Liver (tissue), 8 donors: ENCODE measurements at regions not wholly inside any gene's neighbourhood (a gene's known extent, or its start where the extent isn't known, plus 50 kb on each side); places are given as distances from the start of the nearest gene placed in this dataset.

Experiments
- DNase-seq: peaks from one replicate; pipeline ENCODE4 v3.0.0-alpha.2; 2017; ENCODE audit warnings: low spot score
- H3K27ac ChIP-seq, 2 donors: one replicate each; pipeline ENCODE4 v1.7.0; 2013; ENCODE audit warnings: inconsistent platforms in 2 of 2, low read length in 2 of 2, control low read depth in 1 of 2, low read depth in 1 of 2, mild to moderate bottlenecking in 1 of 2
- H3K27me3 ChIP-seq, 4 donors: one replicate each; pipeline versions ENCODE4 v1.6.1 to v1.7.0; 2013; ENCODE audit warnings: low read length in 3 of 4, inconsistent platforms in 1 of 4, mild to moderate bottlenecking in 1 of 4, moderate library complexity in 1 of 4; ENCODE audit not compliant: control insufficient read depth in 4 of 4, insufficient read depth in 4 of 4
- H3K36me3 ChIP-seq, 4 donors: one replicate each; pipeline versions ENCODE4 v1.6.1 to v1.7.0; 2013; ENCODE audit warnings: low read length in 3 of 4, mild to moderate bottlenecking in 3 of 4, low read depth in 1 of 4, moderate library complexity in 1 of 4; ENCODE audit not compliant: control insufficient read depth in 4 of 4, insufficient read depth in 3 of 4
- H3K4me1 ChIP-seq, 4 donors: one replicate each; pipeline versions ENCODE4 v1.6.1 to v1.7.0; 2013; ENCODE audit warnings: low read length in 3 of 4, mild to moderate bottlenecking in 3 of 4, moderate library complexity in 1 of 4; ENCODE audit not compliant: control insufficient read depth in 4 of 4, insufficient read depth in 4 of 4
- H3K4me3 ChIP-seq, 3 donors: one replicate each; pipeline versions ENCODE4 v1.6.1 to v1.7.0; 2013; ENCODE audit warnings: low read length in 3 of 3, control low read depth in 1 of 3, low read depth in 1 of 3, mild to moderate bottlenecking in 1 of 3
- H3K9ac ChIP-seq, 2 donors: one replicate each; pipeline ENCODE4 v1.7.0; 2013; ENCODE audit warnings: low read length in 2 of 2, mild to moderate bottlenecking in 2 of 2, moderate library complexity in 2 of 2, control low read depth in 1 of 2, low read depth in 1 of 2
- H3K9me3 ChIP-seq, 4 donors: one replicate each; pipeline versions ENCODE4 v1.6.1 to v1.7.0; 2013; ENCODE audit warnings: low read length in 3 of 4; ENCODE audit not compliant: control insufficient read depth in 4 of 4
- ATF3 ChIP-seq: IDR thresholded peaks from 2 replicates; pipeline ENCODE4 v1.6.1; 2016; ENCODE audit warnings: antibody characterized with exemption
- CTCF ChIP-seq: fragments of 150-350 bp; IDR thresholded peaks from 2 replicates; pipeline ENCODE4 v1.5.1; 2017; ENCODE audit warnings: improper control_type of control experiment, low read depth, low read length; ENCODE audit not compliant: missing input control
- EGR1 ChIP-seq, 2 donors: IDR thresholded peaks; 2 replicates each; pipeline ENCODE4 v1.6.1; 2016 to 2018; ENCODE audit warnings: antibody characterized with exemption in 2 of 2, low read depth in 2 of 2
- FOXA1 ChIP-seq: IDR thresholded peaks from 2 replicates; pipeline ENCODE4 v1.6.1; 2016; ENCODE audit warnings: antibody characterized with exemption
- FOXA2 ChIP-seq: IDR thresholded peaks from 2 replicates; pipeline ENCODE4 v1.6.1; 2016; ENCODE audit warnings: antibody characterized with exemption
- GABPA ChIP-seq, 2 donors: IDR thresholded peaks in 1 of 2; conservative IDR thresholded peaks in 1 of 2; 2 replicates each; pipeline ENCODE4 v1.6.1; 2016; ENCODE audit warnings: antibody characterized with exemption in 2 of 2, mild to moderate bottlenecking in 1 of 2, moderate library complexity in 1 of 2
- HNF4A ChIP-seq, 2 donors: conservative IDR thresholded peaks; 2 replicates each; pipeline ENCODE4 v1.6.1; 2016; ENCODE audit warnings: antibody characterized with exemption in 2 of 2, mild to moderate bottlenecking in 2 of 2
- HNF4G ChIP-seq: IDR thresholded peaks from 2 replicates; pipeline ENCODE4 v1.6.1; 2016; ENCODE audit warnings: antibody characterized with exemption
- JUND ChIP-seq, 2 donors: IDR thresholded peaks; 2 replicates each; pipeline ENCODE4 v1.6.1; 2016; ENCODE audit warnings: antibody characterized with exemption in 2 of 2
- MAX ChIP-seq: IDR thresholded peaks from 2 replicates; pipeline ENCODE4 v1.6.1; 2016; ENCODE audit warnings: antibody characterized with exemption
- NR2F2 ChIP-seq: IDR thresholded peaks from 2 replicates; pipeline ENCODE4 v1.6.1; 2016; ENCODE audit warnings: antibody characterized with exemption
- RAD21 ChIP-seq, 2 donors: IDR thresholded peaks; 2 replicates each; pipeline ENCODE4 v1.6.1; 2016; ENCODE audit warnings: antibody characterized with exemption in 2 of 2, mild to moderate bottlenecking in 2 of 2
- REST ChIP-seq: IDR thresholded peaks from 2 replicates; pipeline ENCODE4 v1.6.1; 2016; ENCODE audit warnings: antibody characterized with exemption, mild to moderate bottlenecking
- RXRA ChIP-seq, 2 donors: IDR thresholded peaks; 2 replicates each; pipeline ENCODE4 v1.6.1; 2017 to 2018; ENCODE audit warnings: antibody characterized with exemption in 2 of 2, mild to moderate bottlenecking in 1 of 2
- SP1 ChIP-seq: IDR thresholded peaks from 2 replicates; pipeline ENCODE4 v1.6.1; 2018; ENCODE audit warnings: antibody characterized with exemption, mild to moderate bottlenecking
- TAF1 ChIP-seq: conservative IDR thresholded peaks from 2 replicates; pipeline ENCODE4 v1.6.1; 2016; ENCODE audit warnings: antibody characterized with exemption, mild to moderate bottlenecking
- YY1 ChIP-seq: IDR thresholded peaks from 2 replicates; pipeline ENCODE4 v1.6.1; 2016; ENCODE audit warnings: antibody characterized with exemption, mild to moderate bottlenecking
- ZBTB33 ChIP-seq: IDR thresholded peaks from 2 replicates; pipeline ENCODE4 v1.6.1; 2016; ENCODE audit warnings: antibody characterized with exemption
- WGBS: extraction: QIAGEN DNeasy Blood & Tissue Kit; methylation state at CpG from one replicate; pipeline ENCODE4 v1.1.7; 2013; 5-methylcytosine and 5-hydroxymethylcytosine counted together
- donor health status: healthy.
- donor health status: healthy.
- donor health status: healthy.
- donor health status: healthy.
- donor health status: healthy.

GRCh38 chr12:113559466-113559865 lies 87.8 kb upstream of the LHX5 start:
- Histone ChIP-seq H3K4me3 (no peak overlapping the region), H3K9ac (no peak overlapping the region), H3K27me3 (peaks cover 0 to 9% (median 0%) of the 10 kb centered on the region in 4 donors), H3K9me3 (peaks cover 0 to 4% (median under 1%) of the 10 kb centered on the region in 4 donors), H3K36me3 (no peaks in the 10 kb centered on the region), H3K4me1 (no peaks in the 10 kb centered on the region), H3K27ac (no peak overlapping the region)
- TF ChIP-seq HNF4A (conservative IDR thresholded peaks at IDR 0.05) = no peak
- no peak for TF ChIP-seq RAD21 (IDR thresholded peaks at IDR 0.05)
- no peak for TF ChIP-seq REST
- no peak for TF ChIP-seq EGR1 (IDR thresholded peaks at IDR 0.05; ENCODE audit: low read depth in 2 of 2)
- TF ChIP-seq MAX = no peak
- TF ChIP-seq FOXA1 = no peak
- TF ChIP-seq RXRA (IDR thresholded peaks at IDR 0.05) = no peak
- TF ChIP-seq HNF4G = no peak
- TF ChIP-seq JUND (IDR thresholded peaks at IDR 0.05) = no peak
- TF ChIP-seq CTCF = no peak
- no peak for TF ChIP-seq YY1
- no peak for TF ChIP-seq ZBTB33
- TF ChIP-seq GABPA (IDR thresholded peaks at IDR 0.05 in 1 of 2, conservative IDR thresholded peaks at IDR 0.05 in 1 of 2) = no peak
- TF ChIP-seq ATF3 = no peak
- no peak for TF ChIP-seq NR2F2
- no peak for TF ChIP-seq SP1
- no peak for TF ChIP-seq TAF1
- no peak for TF ChIP-seq FOXA2
- DNase-seq = no peak
- WGBS = 74% methylated on average over 2 of the region's 2 CpGs
